Gastroesophageal sphincter (tissue), 3 donors: ENCODE measurements at regions not wholly inside any gene's neighbourhood (a gene's known extent, or its start where the extent isn't known, plus 50 kb on each side); places are given as distances from the start of the nearest gene placed in this dataset.

Experiments
- POLR2A ChIP-seq, 2 donors: fragments of 450-650 bp; IDR thresholded peaks; one replicate each; pipeline ENCODE4 v1.6.1; 2017; ENCODE audit warnings: antibody characterized with exemption in 2 of 2, mild to moderate bottlenecking in 2 of 2, moderate library complexity in 1 of 2
- POLR2AphosphoS5 ChIP-seq: sonication (generic); formaldehyde crosslinking; IDR thresholded peaks from one replicate; pipeline ENCODE4 v1.6.1; 2017; ENCODE audit warnings: antibody characterized with exemption
- TF ChIP-seq, protein P1 (sequence below), 4 experiments: fragments of 200-600 bp in 2 of 4; fragments of 450-650 bp in 2 of 4; sonication (generic) in 1 of 4; IDR thresholded peaks; one replicate each; pipeline ENCODE4 v1.5.1; 2017 to 2019; ENCODE audit warnings: antibody characterized with exemption in 4 of 4, mild to moderate bottlenecking in 2 of 4, moderate library complexity in 2 of 4

DNA sequence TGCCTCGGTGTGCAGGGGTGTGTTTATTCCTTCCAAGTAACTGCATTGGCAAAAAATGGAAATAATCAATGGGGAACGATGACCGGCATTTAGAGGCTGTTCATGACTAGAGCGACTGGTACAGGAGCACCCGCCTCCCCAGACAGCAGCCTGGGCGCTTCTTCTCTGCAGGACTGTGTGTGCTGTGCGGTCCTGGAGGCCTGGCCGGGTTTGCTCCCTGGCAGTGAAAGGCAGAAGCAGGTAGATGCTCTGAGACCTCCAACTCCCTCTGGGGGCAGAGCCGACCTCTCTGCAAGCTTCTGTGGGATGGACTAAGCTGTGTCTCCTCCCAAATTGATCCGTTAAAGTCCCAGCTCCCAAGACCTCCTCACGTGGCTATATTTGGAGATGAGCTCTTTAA is 59.2 kb upstream of the ACTRT2 start:
- TF ChIP-seq POLR2AphosphoS5: no peak
- no peak for TF ChIP-seq POLR2A (IDR thresholded peaks at IDR 0.05)
- TF ChIP-seq, protein P1, sequence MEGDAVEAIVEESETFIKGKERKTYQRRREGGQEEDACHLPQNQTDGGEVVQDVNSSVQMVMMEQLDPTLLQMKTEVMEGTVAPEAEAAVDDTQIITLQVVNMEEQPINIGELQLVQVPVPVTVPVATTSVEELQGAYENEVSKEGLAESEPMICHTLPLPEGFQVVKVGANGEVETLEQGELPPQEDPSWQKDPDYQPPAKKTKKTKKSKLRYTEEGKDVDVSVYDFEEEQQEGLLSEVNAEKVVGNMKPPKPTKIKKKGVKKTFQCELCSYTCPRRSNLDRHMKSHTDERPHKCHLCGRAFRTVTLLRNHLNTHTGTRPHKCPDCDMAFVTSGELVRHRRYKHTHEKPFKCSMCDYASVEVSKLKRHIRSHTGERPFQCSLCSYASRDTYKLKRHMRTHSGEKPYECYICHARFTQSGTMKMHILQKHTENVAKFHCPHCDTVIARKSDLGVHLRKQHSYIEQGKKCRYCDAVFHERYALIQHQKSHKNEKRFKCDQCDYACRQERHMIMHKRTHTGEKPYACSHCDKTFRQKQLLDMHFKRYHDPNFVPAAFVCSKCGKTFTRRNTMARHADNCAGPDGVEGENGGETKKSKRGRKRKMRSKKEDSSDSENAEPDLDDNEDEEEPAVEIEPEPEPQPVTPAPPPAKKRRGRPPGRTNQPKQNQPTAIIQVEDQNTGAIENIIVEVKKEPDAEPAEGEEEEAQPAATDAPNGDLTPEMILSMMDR (IDR thresholded peaks at IDR 0.05): no peak
